ENCODE measurements at regions not wholly inside any gene's neighbourhood (a gene's known extent, or its start where the extent isn't known, plus 50 kb on each side); places are given as distances from the start of the nearest gene placed in this dataset.

DNA sequence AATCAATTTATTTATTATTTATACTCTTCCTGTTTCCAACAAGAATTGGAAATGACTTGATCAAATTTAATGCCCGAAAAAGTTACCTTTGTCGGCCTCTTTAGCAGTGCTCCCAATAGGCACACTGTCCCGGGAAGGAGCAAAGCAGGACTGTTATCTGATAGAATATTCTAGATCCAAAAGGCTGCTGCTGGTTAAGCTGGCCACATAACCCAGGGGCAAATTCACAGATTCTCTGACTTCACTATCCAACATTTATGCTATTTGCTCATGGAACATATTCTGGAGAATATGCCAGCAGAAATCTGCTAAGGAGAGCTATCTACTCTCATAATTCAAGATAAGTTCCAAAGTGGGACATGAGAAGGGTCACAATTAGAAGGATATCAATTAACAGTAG is 100.2 kb upstream of the DMAC1 start:
- no peak overlapping the region for H3K27ac Mint-ChIP-seq
- no peaks in the 10 kb centered on the region for H3K4me1 Mint-ChIP-seq (ENCODE audit: low read depth)
- H3K36me3 Mint-ChIP-seq: no peaks in the 10 kb centered on the region
- no peaks in the 10 kb centered on the region for H3K27me3 Mint-ChIP-seq
- H3K4me3 Mint-ChIP-seq: no peak overlapping the region
- H3K9me3 Mint-ChIP-seq (ENCODE audit: low read depth): no peaks in the 10 kb centered on the region

DNA sequence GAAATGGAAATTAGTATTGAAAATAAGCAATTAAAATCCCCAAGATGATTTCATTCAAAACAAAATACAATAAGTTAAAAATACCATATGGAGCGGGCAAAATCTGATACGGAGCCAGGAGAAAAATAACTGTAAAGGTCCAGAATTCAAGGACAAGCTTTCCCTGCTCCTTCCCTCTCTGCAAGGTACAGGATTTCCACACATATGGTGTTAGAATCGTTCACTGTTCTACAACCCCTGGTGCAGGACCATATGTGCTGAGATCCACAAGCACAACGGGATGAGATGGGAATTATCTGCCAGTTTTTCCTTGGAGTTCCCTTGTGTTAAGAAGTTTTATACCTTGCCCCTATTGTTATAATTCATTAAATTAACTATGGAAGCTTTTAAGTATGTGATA is 94.7 kb upstream of the DMAC1 start:
- Mint-ChIP-seq H3K36me3 (peaks cover 6% of the 10 kb centered on the region), H3K9me3 (ENCODE audit: low read depth) (peaks cover 7% of the 10 kb centered on the region), H3K27me3 (no peaks in the 10 kb centered on the region), H3K4me3 (no peak overlapping the region), H3K4me1 (ENCODE audit: low read depth) (no peaks in the 10 kb centered on the region), H3K27ac (no peak overlapping the region)

DNA sequence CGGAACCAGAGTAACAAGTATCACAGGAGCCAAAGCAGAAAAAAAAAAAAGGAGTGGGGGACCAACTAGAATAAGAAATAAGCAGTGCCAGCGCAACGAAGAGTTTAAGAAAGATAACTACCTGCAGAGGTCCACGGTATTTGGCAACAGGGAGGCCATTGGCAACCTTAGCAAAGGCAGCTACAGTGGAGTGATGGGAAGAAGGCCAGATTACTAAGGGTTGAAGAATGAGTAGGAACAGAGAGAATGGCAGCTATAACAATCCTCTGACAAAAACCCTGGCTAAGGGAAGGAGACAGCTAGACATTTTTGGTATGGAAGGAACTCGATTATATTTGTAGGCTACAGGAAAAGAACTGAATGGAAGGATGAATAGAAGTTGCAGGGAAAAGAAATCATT is 93.4 kb upstream of the DMAC1 start:
- Mint-ChIP-seq H3K36me3 (peaks cover 6% of the 10 kb centered on the region), H3K4me1 (ENCODE audit: low read depth) (no peaks in the 10 kb centered on the region), H3K9me3 (ENCODE audit: low read depth) (peaks cover 7% of the 10 kb centered on the region), H3K4me3 (no peak overlapping the region), H3K27ac (no peak overlapping the region), H3K27me3 (no peaks in the 10 kb centered on the region)

DNA sequence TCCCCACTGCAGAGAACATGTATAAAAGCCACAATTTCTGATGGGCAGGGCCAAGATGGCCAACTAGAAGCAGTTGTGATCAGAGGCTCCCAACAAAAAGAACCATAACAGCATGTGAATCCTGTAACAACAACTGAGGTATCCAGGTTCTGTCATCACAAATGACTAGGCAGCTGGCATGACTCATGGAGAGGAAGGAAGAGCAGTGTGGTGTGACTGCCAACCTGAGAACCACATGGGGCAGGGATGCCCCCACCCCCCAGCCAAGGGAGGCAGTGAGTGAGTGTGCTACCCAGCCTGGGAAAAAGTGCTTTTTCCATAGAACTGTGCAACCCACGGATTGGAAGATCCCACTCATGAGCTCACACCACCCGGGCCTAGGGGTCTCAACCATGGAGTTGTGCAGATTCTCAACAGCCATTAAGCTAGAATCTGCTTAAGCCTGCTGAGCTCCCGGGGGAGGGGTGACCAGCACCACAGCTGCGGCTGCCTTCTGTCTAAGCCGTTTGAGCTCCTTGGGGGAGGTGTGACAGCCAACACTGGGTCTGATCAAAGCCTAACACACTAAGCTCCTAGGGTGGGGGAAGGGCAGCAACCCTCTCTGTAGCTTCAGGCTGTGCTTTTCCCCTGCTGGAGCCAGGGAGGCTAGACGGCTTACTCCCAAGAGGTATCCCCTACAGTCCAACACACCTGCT is 80.1 kb upstream of the DMAC1 start:
- Mint-ChIP-seq H3K36me3 (peaks cover 9% of the 10 kb centered on the region), H3K27ac (no peak overlapping the region), H3K4me3 (no peak overlapping the region), H3K9me3 (ENCODE audit: low read depth) (peaks cover 24% of the 10 kb centered on the region), H3K4me1 (ENCODE audit: low read depth) (peaks cover 3% of the 10 kb centered on the region), H3K27me3 (no peaks in the 10 kb centered on the region)

DNA sequence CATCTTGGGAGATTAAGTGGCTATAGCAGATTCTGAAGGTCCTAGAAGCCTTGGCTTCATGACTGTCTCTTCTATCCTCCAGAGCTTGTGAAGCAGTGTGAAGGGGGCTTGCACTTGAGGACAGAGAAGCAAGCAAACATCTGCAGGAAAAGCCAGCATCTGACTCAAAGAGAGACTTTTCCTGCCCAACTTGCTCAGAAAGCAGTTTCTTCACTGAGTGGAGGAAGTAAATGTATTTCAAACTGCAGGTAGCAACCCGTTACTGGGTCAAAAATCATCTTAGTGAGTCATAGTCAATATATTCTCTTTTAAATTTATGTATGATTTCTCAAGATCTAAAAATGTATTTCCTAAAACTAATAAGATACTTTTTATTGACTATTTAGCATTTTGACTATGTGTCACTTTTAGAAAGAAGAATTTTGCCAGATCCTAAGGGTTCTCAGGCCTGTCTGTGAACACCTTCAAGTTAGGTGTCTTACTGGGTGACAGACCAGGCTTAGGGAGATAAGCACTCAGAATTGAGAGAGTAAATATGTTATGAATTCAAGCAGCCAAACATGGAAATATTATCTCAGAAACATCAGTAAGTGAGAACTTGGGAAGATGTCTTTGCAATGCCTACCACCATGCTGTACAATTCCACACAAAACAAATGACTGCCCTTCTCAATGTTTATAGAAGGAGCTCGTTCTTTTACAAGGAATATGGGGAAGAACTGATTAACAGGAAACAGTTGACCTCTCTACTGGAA is 72.6 kb upstream of the DMAC1 start:
- no peak overlapping the region for H3K27ac Mint-ChIP-seq
- H3K36me3 Mint-ChIP-seq: no peaks in the 10 kb centered on the region
- no peaks in the 10 kb centered on the region for H3K4me1 Mint-ChIP-seq (ENCODE audit: low read depth)
- H3K9me3 Mint-ChIP-seq (ENCODE audit: low read depth): peaks cover 14% of the 10 kb centered on the region
- H3K27me3 Mint-ChIP-seq: no peaks in the 10 kb centered on the region
- H3K4me3 Mint-ChIP-seq: no peak overlapping the region

DNA sequence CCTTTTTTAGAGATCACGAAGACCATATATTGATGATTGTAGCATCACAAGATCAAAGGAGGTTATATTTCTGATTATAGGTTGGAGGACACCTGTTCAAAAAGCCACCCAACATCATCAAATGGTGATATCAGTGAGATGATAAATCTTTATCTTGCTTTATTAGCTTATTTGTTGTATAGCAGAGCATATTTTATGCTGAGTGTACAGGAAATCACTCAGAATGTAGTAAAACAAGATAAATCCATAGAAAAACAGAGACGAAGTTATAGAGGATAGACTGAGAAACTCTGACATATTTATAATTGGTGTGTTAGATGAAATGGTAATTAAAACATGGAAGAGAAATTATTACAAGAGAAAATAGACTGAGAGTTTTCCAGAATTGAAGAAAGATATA is 69.8 kb upstream of the DMAC1 start:
- Mint-ChIP-seq H3K36me3 (peaks cover 2% of the 10 kb centered on the region), H3K4me3 (no peak overlapping the region), H3K27ac (no peak overlapping the region), H3K4me1 (ENCODE audit: low read depth) (no peaks in the 10 kb centered on the region), H3K27me3 (no peaks in the 10 kb centered on the region), H3K9me3 (ENCODE audit: low read depth) (peaks cover 3% of the 10 kb centered on the region)

DNA sequence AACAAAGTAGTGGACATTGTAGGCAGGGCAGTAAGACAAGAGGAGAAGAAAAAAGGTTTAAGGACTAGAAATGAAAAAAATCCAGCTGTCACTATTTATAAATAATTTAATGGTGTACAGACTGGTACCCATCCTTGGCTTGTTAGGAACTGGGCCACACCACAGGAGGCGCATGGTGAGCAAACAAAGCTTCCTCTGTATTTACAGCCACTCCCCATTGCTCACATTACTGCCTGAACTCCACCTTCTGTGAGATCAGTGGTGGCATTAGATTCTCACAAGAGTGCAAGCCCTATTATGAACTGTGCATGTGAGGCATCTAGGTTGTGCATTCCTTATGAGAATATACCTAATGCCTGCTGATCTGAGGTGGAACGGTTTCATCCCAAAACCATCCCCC is 62.6 kb upstream of the DMAC1 start:
- Mint-ChIP-seq H3K9me3 (ENCODE audit: low read depth) (peaks cover 3% of the 10 kb centered on the region), H3K27me3 (no peaks in the 10 kb centered on the region), H3K27ac (no peak overlapping the region), H3K4me1 (ENCODE audit: low read depth) (no peaks in the 10 kb centered on the region), H3K36me3 (peaks cover 2% of the 10 kb centered on the region), H3K4me3 (no peak overlapping the region)

DNA sequence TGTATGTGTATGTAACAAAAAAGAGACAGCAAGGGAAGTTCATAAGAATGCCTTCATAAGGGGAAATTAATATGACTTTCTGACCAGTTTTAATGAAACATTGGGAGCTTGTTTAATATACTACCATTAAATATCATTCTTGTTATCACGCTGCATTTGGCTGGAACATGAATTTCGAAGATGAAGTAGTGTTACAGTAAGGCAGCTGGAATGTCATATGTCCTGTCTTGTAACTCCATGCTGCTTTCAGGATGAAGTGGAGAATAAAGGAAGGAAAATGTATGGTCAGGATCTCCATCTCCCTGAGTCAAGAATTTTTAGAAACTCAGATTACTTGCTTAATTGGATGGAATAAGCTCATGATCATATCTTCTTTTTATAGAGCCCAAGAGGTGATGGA is 61.5 kb upstream of the DMAC1 start:
- Mint-ChIP-seq H3K27ac (no peak overlapping the region), H3K36me3 (no peaks in the 10 kb centered on the region), H3K9me3 (ENCODE audit: low read depth) (peaks cover 3% of the 10 kb centered on the region), H3K4me1 (ENCODE audit: low read depth) (no peaks in the 10 kb centered on the region), H3K4me3 (no peak overlapping the region), H3K27me3 (no peaks in the 10 kb centered on the region)

DNA sequence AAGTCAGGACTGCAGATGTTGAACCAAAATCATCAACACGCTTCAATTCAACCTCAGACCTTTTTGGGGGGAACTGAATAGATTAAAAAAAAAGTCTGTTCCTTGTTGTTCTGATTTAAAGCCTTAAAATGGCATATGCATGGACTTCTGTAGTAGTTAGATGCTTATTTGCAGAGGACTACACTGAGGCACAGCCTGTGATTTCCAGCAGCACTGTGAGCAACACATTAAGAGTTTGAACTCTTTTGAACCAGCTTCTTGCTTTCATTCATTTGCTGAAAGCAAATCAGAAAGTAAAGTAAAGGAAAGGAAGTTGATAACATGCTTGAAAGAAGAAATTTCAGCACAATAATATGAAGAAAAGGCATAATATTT is 60.7 kb upstream of the DMAC1 start:
- no peak overlapping the region for H3K27ac Mint-ChIP-seq
- H3K4me3 Mint-ChIP-seq: no peak overlapping the region
- H3K9me3 Mint-ChIP-seq (ENCODE audit: low read depth): peaks cover 3% of the 10 kb centered on the region
- H3K27me3 Mint-ChIP-seq: no peaks in the 10 kb centered on the region
- H3K36me3 Mint-ChIP-seq: no peaks in the 10 kb centered on the region
- no peaks in the 10 kb centered on the region for H3K4me1 Mint-ChIP-seq (ENCODE audit: low read depth)

DNA sequence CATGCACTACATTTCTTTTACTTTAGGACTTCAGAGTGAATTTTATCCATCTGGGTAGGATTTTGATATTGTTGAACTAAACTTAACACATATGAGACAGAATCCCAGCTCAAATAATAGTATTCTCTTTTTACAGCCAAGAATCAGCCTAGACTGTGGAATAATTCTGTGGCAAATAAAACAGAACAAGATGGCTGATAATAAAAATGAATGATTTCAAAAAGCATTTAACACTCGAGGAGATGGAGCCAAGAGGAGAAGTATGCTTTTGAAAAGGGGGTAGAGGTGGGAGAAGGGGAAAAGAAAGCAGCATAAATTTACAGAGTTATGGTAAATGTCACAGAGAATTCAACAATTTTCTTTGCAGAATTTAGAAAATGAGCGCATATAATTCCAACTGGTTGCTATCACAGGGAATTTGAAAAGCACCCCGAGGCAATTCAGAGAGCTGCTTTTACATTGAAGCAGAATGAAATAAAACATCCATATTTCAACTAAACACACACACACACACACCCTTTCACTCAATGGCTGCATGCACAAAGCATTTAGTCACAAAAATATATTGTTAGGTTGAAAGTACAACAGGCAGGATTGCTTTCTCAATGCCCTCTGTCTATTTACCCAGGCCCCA is 60.2 kb upstream of the DMAC1 start:
- H3K4me3 Mint-ChIP-seq: no peak overlapping the region
- H3K27me3 Mint-ChIP-seq: no peaks in the 10 kb centered on the region
- no peak overlapping the region for H3K27ac Mint-ChIP-seq
- no peaks in the 10 kb centered on the region for H3K36me3 Mint-ChIP-seq
- H3K9me3 Mint-ChIP-seq (ENCODE audit: low read depth): no peaks in the 10 kb centered on the region
- no peaks in the 10 kb centered on the region for H3K4me1 Mint-ChIP-seq (ENCODE audit: low read depth)

DNA sequence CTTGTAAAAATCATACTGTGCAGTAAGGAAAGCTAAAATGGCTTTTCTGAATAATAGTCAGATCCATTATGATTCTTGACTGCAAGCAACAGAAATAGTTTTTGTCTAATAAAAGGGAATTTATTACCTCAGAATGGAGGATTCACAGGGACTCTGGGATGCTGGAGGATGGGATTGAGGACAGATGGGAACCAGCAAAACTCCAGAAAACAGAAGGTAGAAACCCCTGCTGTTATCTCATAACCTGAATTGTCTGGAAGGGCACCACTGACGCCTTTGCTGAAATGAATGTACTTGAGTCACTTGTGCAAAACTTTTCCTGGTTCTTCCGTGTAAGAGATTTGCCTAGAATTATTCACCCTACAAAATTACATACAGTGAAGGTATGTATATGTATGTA is 58.6 kb upstream of the DMAC1 start:
- Mint-ChIP-seq H3K4me1 (ENCODE audit: low read depth) (no peaks in the 10 kb centered on the region), H3K4me3 (no peak overlapping the region), H3K9me3 (ENCODE audit: low read depth) (no peaks in the 10 kb centered on the region), H3K36me3 (no peaks in the 10 kb centered on the region), H3K27me3 (no peaks in the 10 kb centered on the region), H3K27ac (no peak overlapping the region)

DNA sequence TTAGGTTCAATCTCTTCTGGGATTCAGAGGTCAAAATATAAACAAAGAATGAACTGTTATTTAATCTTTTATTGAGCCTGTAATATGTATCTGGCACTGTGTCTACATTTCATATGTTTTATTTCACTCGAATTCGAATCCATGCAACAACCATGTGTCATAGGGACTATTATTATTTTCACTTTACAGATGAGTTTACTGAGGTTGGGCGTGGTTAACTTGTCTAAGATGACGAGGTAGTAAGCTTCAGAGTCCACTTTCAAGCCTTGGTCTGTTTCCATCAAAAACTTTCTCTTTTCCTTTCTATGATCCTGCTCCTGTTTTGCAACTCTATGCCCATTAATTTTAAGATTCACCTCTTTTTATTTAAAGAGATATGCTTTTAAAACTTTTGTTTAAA is 55.2 kb upstream of the DMAC1 start:
- no peak overlapping the region for H3K4me3 Mint-ChIP-seq
- no peaks in the 10 kb centered on the region for H3K27me3 Mint-ChIP-seq
- H3K36me3 Mint-ChIP-seq: peaks cover 4% of the 10 kb centered on the region
- no peaks in the 10 kb centered on the region for H3K4me1 Mint-ChIP-seq (ENCODE audit: low read depth)
- no peak overlapping the region for H3K27ac Mint-ChIP-seq
- H3K9me3 Mint-ChIP-seq (ENCODE audit: low read depth): no peaks in the 10 kb centered on the region

All from activated naive CD8-positive, alpha-beta T cell (primary cell).